AG04450 (cell line): ENCODE measurements at regions not wholly inside any gene's neighbourhood (a gene's known extent, or its start where the extent isn't known, plus 50 kb on each side); places are given as distances from the start of the nearest gene placed in this dataset.

Experiments used
- CTCF ChIA-PET: fragments of 300-600, 350-600 bp; formaldehyde crosslinking; extraction: SDS; loops from one replicate; lab custom pipeline; 2022; ENCODE audit warnings: antibody characterized with exemption, inconsistent platforms; lab: Charles Lee
- POLR2A ChIA-PET: fragments of 350-600 bp; formaldehyde crosslinking; extraction: SDS; loops from one replicate; lab custom pipeline; 2021; ENCODE audit warnings: antibody characterized with exemption, inconsistent platforms; lab: Yijun Ruan, JAX
- DNase-seq: peaks from one replicate; pipeline ENCODE4 v3.0.0-alpha.2; 2011; ENCODE audit warnings: low read depth, low spot score
- H3K27ac ChIP-seq: one replicate; pipeline ENCODE4 v1.5.1; 2012; ENCODE audit warnings: low read depth, low read length, control low read depth
- H3K27me3 ChIP-seq: one replicate; pipeline ENCODE4 v1.6.0; 2012; ENCODE audit warnings: low read length; ENCODE audit not compliant: control insufficient read depth, insufficient read depth
- H3K4me3 ChIP-seq: 2 replicates; pipeline ENCODE4 v1.5.1; 2011; ENCODE audit warnings: mild to moderate bottlenecking, low read depth, low read length, control low read depth
- H3K9me3 ChIP-seq: 2 replicates; pipeline ENCODE4 v1.5.1; 2012; ENCODE audit warnings: low read length; ENCODE audit not compliant: control insufficient read depth, insufficient read depth
- CTCF ChIP-seq: IDR thresholded peaks from 2 replicates; pipeline ENCODE4 v1.5.1; 2011; ENCODE audit warnings: low read depth, low read length, control low read depth, inconsistent platforms

GRCh38 chr1:219733511-219734174 is 120.7 kb upstream of the ZC3H11B start:
- H3K9me3 ChIP-seq: no peaks in the 10 kb centered on the region
- H3K27ac ChIP-seq: no peak overlapping the region
- no peaks in the 10 kb centered on the region for H3K27me3 ChIP-seq
- ChIA-PET CTCF (no interaction called here), POLR2A (no interaction called here)
- TF ChIP-seq CTCF: no peak
- H3K4me3 ChIP-seq: no peak overlapping the region
- no peak for DNase-seq

- Histone ChIP-seq H3K27me3 (no peaks in the 10 kb centered on the region), H3K4me3 (no peak overlapping the region), H3K27ac (no peak overlapping the region), H3K9me3 (no peaks in the 10 kb centered on the region)
- CTCF ChIA-PET: no interaction called here
- POLR2A ChIA-PET: no interaction called here
- DNase-seq: no peak
- TF ChIP-seq CTCF: no peak
Measured at GRCh38 chr1:219732814-219733491, 120.0 kb upstream of the ZC3H11B start.

- no peaks in the 10 kb centered on the region for H3K9me3 ChIP-seq
- H3K4me3 ChIP-seq: no peak overlapping the region
- H3K27ac ChIP-seq: no peak overlapping the region
- DNase-seq: no peak
- no peak for TF ChIP-seq CTCF
- CTCF ChIA-PET: no interaction called here
- H3K27me3 ChIP-seq: no peaks in the 10 kb centered on the region
- POLR2A ChIA-PET: no interaction called here
Measured at GRCh38 chr1:219731771-219732170, 118.9 kb upstream of the ZC3H11B start.

GRCh38 chr1:219726480-219727272 is 113.8 kb upstream of the ZC3H11B start:
- Histone ChIP-seq H3K9me3 (no peaks in the 10 kb centered on the region; the same call in 1 of the 2 replicates), H3K4me3 (no peak overlapping the region), H3K27ac (no peak overlapping the region), H3K27me3 (no peaks in the 10 kb centered on the region)
- CTCF ChIA-PET: no interaction called here
- POLR2A ChIA-PET: no interaction called here
- DNase-seq: no peak
- no peak for TF ChIP-seq CTCF

GRCh38 chr1:219724440-219724839 is 111.5 kb upstream of the ZC3H11B start:
- ChIA-PET CTCF (no interaction called here), POLR2A (no interaction called here)
- no peak for TF ChIP-seq CTCF
- Histone ChIP-seq H3K27me3 (no peaks in the 10 kb centered on the region), H3K27ac (no peak overlapping the region), H3K9me3 (no peaks in the 10 kb centered on the region; the same call in 1 of the 2 replicates), H3K4me3 (no peak overlapping the region)
- no peak for DNase-seq
